ENCODE measurements at regions not wholly inside any gene's neighbourhood (a gene's known extent, or its start where the extent isn't known, plus 50 kb on each side); places are given as distances from the start of the nearest gene placed in this dataset.
A peak's percentile ranks its signal among the peaks of the same experiment; 100 is the strongest.
"Not testable (repeated sequence)": the region's sequence is repeated elsewhere in the genome, so short reads cannot be mapped to it uniquely, and the experiment has no call there.

DNA sequence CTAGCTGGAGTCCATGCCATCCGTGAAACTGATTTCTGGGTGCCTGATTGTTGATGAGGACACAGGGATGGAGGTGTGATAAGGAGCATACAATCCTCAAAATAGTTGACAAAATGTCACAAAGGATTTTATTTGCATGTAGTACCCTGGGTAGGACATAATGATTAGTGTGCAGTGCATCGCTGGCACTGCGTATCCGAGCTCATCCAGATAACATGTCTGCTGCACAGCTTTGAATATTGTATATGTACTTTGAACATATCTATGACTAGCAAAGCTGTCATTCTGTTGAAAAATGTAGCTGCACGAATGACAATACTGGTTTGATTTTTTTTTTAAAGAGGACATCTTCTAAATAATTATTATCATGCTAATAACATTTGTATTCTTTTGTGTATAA is 529.7 kb upstream of the FANCL start:
- peak; percentile 61 for DNase-seq

GRCh38 chr2:58769864-58770234 is 528.7 kb upstream of the FANCL start:
- peak; percentile 68 for DNase-seq

GRCh38 chr2:58769111-58769863 is 528.2 kb upstream of the FANCL start:
- DNase-seq: no peak

GRCh38 chr2:58768715-58769080 is 527.6 kb upstream of the FANCL start:
- DNase-seq: no peak

DNA sequence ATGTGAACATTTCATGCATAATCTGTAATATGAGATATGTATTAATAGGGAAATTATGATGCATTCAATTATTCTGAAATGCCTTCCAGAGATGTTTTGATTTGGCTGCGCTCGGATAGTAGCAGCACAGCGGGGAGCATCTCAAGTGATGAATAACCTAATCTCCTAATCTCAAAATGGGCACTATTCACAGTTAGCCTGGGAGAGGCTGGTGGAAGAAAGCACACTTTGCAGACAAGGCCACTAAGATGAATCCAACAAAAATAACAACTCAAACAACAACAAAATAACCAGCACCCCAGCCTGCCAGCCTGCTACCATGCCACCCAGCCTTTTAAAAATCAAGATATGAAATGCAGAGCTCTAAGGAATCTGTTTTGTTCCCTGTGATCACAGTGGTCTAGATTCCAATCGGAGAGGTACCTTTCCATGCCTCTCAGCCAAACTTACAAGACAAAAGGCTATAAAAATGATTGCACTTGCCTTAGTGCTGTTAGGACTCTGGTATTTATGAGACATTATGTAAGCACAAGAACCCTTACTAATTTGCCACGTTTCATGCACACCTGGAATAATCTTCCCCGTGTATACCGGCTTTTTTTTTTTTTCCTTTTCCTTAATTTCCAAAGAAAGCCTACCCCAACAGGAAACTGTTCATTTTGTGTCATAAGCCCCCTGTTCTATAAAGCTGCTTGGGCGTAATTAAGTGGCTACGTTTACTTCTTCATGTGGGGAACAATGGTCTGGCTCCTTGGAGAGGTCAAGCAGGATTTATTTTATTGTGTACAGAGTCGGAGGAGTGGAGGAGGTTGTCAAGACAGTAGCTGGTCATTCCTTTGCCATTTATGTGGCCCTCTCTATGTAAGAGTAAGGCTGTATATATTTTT is 526.9 kb upstream of the FANCL start:
- DNase-seq: peak; percentile 68

- DNase-seq: no peak
Observed at GRCh38 chr2:58764338-58765104, 523.4 kb upstream of the FANCL start.

- DNase-seq: peak; percentile 72
Observed at GRCh38 chr2:58762176-58762781, 521.2 kb upstream of the FANCL start.

- no peak for DNase-seq
Observed at GRCh38 chr2:58757971-58758370, 516.8 kb upstream of the FANCL start.

- DNase-seq: no peak
Observed at GRCh38 chr2:58756336-58756735, 515.2 kb upstream of the FANCL start.

- not testable (repeated sequence) for DNase-seq
Observed at GRCh38 chr2:58752507-58752906, 511.4 kb upstream of the FANCL start.

DNA sequence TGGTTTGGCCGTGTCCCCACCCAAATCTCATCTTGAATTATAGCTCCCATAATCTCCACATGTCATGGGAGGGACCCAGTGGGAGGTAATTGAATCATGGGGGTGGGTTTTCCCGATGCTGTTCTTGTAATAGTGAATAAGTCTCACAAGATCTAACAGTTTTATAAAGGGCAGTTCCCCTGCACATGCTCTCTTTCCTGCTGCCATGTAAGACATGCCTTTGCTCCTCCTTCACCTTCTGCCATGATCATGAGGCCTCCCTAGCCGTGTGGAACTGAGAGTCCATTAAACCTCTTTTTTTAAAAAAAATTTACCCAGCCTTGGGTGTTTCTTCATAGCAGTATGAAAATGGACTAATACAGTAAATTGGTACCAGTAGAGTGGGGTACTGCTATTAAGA is 510.6 kb upstream of the FANCL start:
- not testable (repeated sequence) for DNase-seq

- DNase-seq: no peak
Observed at GRCh38 chr2:58749041-58749440, 507.9 kb upstream of the FANCL start.

GRCh38 chr2:58745334-58745733 is 504.2 kb upstream of the FANCL start:
- DNase-seq: not testable (repeated sequence)

- no peak for DNase-seq
Observed at GRCh38 chr2:58740426-58740825, 499.3 kb upstream of the FANCL start.

DNA sequence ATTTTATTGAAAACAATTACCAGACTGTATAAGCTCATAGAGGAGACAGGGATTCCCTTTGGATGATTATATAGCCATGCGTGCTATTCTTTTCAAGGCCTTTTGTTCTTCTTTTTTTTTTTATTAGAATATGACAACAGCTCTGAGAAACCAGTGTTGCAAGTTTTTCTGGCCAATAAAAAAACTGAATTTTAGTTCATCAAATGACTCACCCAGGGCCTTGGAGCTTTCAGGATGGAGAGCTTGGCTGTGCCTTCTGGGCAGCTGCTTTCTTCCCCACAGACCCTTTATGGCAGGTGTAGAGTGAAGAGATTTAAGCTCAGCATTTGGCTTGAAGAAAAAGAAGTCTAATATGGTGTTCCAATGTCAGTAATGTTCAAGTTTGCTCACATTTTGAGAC is 497.9 kb upstream of the FANCL start:
- DNase-seq: no peak

GRCh38 chr2:58734365-58734764 is 493.2 kb upstream of the FANCL start:
- peak; percentile 83 for DNase-seq

GRCh38 chr2:58732999-58733398 is 491.9 kb upstream of the FANCL start:
- no peak for DNase-seq

DNA sequence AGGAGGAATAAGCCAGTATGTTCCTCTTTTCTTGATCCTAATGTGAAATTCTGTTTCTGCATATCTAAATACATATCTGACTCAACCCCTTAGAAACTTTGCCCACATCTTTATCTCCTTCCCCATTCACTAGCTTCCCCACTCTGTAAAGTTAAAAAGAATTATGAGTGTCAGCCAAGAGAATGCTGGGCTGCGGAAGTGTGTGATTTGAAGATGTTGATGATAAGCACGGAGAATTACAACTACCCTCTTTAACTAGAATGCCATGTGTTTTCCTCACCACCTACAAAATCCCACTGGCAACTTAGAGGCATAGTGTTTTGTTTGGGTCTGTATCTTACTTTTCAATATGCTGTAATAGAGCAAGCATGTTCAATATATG is 490.4 kb upstream of the FANCL start:
- no peak for DNase-seq

DNA sequence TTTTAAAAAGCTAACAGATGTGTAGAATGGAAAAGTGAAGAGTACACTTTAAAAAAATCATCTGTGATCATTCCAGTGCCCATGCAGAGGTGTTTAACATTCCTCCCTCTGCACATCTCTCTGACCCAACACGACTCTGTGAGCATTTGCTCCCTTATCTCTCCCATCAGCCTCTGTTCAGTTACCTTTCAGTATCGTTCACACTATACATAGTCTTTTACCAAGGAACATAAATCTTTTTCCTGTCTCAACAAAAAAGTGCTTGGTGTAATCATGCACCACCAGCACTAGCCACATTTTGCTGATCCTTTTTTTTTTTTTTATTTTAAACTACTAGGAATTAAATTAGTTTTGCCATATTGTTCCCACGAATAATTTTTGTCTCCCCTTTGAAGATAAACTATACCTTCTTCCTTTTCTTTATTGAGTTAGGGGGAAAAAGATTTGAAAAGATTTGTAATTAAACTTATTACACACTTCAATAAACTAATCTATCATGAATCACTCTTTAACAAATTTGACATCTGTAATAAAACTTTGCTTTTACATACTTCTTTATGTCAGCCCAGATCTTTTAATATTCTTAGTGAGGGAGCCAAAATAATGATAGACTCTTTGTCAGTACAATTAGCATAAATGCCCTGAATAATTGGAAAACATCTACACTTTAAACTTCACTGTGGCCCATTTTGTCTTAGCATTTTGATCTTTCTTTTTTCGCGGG is 489.8 kb upstream of the FANCL start:
- DNase-seq: no peak

- no peak for DNase-seq
Observed at GRCh38 chr2:58727981-58728656, 487.0 kb upstream of the FANCL start.

DNA sequence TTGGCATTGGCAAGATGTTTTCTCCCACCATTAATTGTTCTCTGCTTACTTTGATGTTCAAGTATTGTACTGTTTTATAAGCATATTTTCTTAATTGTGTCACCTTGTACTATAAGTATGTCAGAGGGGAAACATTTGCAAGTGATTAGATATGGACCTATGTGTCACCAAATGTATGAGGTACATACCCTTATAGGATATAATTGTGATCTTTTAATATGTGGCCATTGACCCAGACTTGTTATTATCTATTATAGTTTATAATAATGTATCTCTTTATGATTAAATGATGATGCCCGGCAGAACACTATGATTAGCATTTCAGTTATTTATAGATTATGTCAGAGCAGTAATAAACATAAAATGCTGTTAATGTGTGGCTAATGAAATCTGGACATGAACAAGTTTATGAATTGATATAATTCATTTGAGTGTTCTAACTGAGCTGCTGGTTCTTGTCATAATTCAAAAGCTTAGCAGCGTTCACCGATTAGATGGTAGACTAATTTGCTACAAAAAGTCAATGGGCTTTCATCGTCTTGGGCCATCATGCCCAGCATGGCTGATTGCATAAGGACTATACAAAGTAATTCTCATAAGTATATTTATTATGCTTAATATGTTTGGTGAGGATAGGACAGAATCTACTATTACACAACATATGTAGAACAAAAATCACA is 480.9 kb upstream of the FANCL start:
- DNase-seq: no peak

Measured in NCI-H146 (cell line).